Mesothelial cell of epicardium (in vitro differentiated cells): ENCODE measurements at regions not wholly inside any gene's neighbourhood (a gene's known extent, or its start where the extent isn't known, plus 50 kb on each side); places are given as distances from the start of the nearest gene placed in this dataset.

Source experiments
- DNase-seq, 2 experiments: peaks; one replicate each; pipeline ENCODE4 v3.0.0; 2021; ENCODE audit warnings: low spot score in 2 of 2; ENCODE audit not compliant: unreplicated experiment in 2 of 2
- H3K27ac Mint-ChIP-seq: 2 replicates; pipeline ENCODE4 v1.8.0; 2021; ENCODE audit warnings: mixed read lengths
- H3K27me3 Mint-ChIP-seq: 2 replicates; pipeline ENCODE4 v1.8.0; 2021; ENCODE audit warnings: low read depth, mixed read lengths
- H3K36me3 Mint-ChIP-seq: 2 replicates; pipeline ENCODE4 v1.8.0; 2021; ENCODE audit warnings: mixed read lengths
- H3K4me1 Mint-ChIP-seq: 2 replicates; pipeline ENCODE4 v1.8.0; 2021; ENCODE audit warnings: mixed read lengths
- H3K4me3 Mint-ChIP-seq: 2 replicates; pipeline ENCODE4 v1.8.0; 2021; ENCODE audit warnings: mild to moderate bottlenecking, moderate library complexity, mixed read lengths
- H3K9me3 Mint-ChIP-seq: 2 replicates; pipeline ENCODE4 v1.8.0; 2021; ENCODE audit warnings: mixed read lengths
- TF ChIP-seq, protein P1 (sequence below): fragments of 200-600 bp; sonication (generic); IDR thresholded peaks from one replicate; pipeline ENCODE4 v1.5.0; 2021; ENCODE audit warnings: antibody characterized with exemption; ENCODE audit not compliant: unreplicated experiment

GRCh38 chr2:8098476-8099266 is 583.2 kb upstream of the ID2 start:
- TF ChIP-seq, protein P1, sequence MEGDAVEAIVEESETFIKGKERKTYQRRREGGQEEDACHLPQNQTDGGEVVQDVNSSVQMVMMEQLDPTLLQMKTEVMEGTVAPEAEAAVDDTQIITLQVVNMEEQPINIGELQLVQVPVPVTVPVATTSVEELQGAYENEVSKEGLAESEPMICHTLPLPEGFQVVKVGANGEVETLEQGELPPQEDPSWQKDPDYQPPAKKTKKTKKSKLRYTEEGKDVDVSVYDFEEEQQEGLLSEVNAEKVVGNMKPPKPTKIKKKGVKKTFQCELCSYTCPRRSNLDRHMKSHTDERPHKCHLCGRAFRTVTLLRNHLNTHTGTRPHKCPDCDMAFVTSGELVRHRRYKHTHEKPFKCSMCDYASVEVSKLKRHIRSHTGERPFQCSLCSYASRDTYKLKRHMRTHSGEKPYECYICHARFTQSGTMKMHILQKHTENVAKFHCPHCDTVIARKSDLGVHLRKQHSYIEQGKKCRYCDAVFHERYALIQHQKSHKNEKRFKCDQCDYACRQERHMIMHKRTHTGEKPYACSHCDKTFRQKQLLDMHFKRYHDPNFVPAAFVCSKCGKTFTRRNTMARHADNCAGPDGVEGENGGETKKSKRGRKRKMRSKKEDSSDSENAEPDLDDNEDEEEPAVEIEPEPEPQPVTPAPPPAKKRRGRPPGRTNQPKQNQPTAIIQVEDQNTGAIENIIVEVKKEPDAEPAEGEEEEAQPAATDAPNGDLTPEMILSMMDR: no peak
- Mint-ChIP-seq H3K4me1 (peaks cover 6% of the 10 kb centered on the region), H3K27ac (no peak overlapping the region), H3K4me3 (no peak overlapping the region), H3K9me3 (peaks cover 15% of the 10 kb centered on the region), H3K27me3 (no peaks in the 10 kb centered on the region), H3K36me3 (no peaks in the 10 kb centered on the region)
- DNase-seq: no peak

GRCh38 chr2:8099267-8099582 is 582.6 kb upstream of the ID2 start:
- Mint-ChIP-seq H3K27ac (no peak overlapping the region), H3K36me3 (no peaks in the 10 kb centered on the region), H3K27me3 (no peaks in the 10 kb centered on the region), H3K4me3 (no peak overlapping the region), H3K9me3 (peaks cover 15% of the 10 kb centered on the region), H3K4me1 (peaks cover 6% of the 10 kb centered on the region)
- TF ChIP-seq, protein P1: no peak
- DNase-seq: no peak

- DNase-seq: no peak
- H3K27me3 Mint-ChIP-seq: no peaks in the 10 kb centered on the region
- H3K9me3 Mint-ChIP-seq: peaks cover 9% of the 10 kb centered on the region
- H3K4me3 Mint-ChIP-seq: no peak overlapping the region
- no peak overlapping the region for H3K27ac Mint-ChIP-seq
- TF ChIP-seq, protein P1: no peak
- peaks cover 6% of the 10 kb centered on the region for H3K4me1 Mint-ChIP-seq
- H3K36me3 Mint-ChIP-seq: no peaks in the 10 kb centered on the region
Measured at GRCh38 chr2:8101614-8102277, 580.1 kb upstream of the ID2 start.

GRCh38 chr2:8102470-8102869 is 579.4 kb upstream of the ID2 start:
- H3K27me3 Mint-ChIP-seq: no peaks in the 10 kb centered on the region
- TF ChIP-seq, protein P1: no peak
- DNase-seq: no peak
- H3K36me3 Mint-ChIP-seq: no peaks in the 10 kb centered on the region
- no peak overlapping the region for H3K4me3 Mint-ChIP-seq
- peaks cover 6% of the 10 kb centered on the region for H3K4me1 Mint-ChIP-seq
- peaks cover 4% of the 10 kb centered on the region for H3K9me3 Mint-ChIP-seq
- H3K27ac Mint-ChIP-seq: no peak overlapping the region

GRCh38 chr2:8103085-8103708 is 578.7 kb upstream of the ID2 start:
- Mint-ChIP-seq H3K27me3 (no peaks in the 10 kb centered on the region), H3K4me3 (no peak overlapping the region), H3K27ac (no peak overlapping the region), H3K9me3 (no peaks in the 10 kb centered on the region), H3K36me3 (no peaks in the 10 kb centered on the region), H3K4me1 (peaks cover 6% of the 10 kb centered on the region)
- TF ChIP-seq, protein P1: no peak
- no peak for DNase-seq
